HCT116 (cell line): ENCODE measurements at regions not wholly inside any gene's neighbourhood (a gene's known extent, or its start where the extent isn't known, plus 50 kb on each side); places are given as distances from the start of the nearest gene placed in this dataset.

ENCODE experiments used
- ATAC-seq: fragments of 200-7000 bp; cut with Tn5 transposase; 2 replicates; pipeline ENCODE4 v1.9.1; 2020; ENCODE audit warnings: mild to moderate bottlenecking, moderate library complexity
- BruUV-seq: library from RNA; stranded (reverse); fragments of 400-500 nt; replicated peaks from 2 replicates; lab custom pipeline; 2021; lab: Mats Ljungman, UMichigan
- CTCF ChIA-PET: fragments of 300-600 bp; sonication (Branson Sonifier 250); formaldehyde crosslinking; loops from one replicate; lab custom pipeline; 2021; ENCODE audit warnings: antibody characterized with exemption; lab: Charles Lee
- POLR2A ChIA-PET: fragments of 300-600, 350-600 bp; sonication (Branson Sonifier 250); formaldehyde crosslinking; loops from one replicate; lab custom pipeline; 2021; ENCODE audit warnings: antibody characterized with exemption; lab: Charles Lee
- RAD21 ChIA-PET, 2 experiments: fragments of 300-600 bp; sonication (Branson Sonifier 250); formaldehyde crosslinking; loops; one replicate each; lab custom pipeline; 2023; ENCODE audit warnings: low total read pairs in 2 of 2; ENCODE audit not compliant: uncharacterized antibody in 2 of 2, unreplicated experiment in 2 of 2, low non-redundant PET in 1 of 2; lab: Charles Lee
- DNase-seq: peaks from one replicate; pipeline ENCODE4 v3.0.0-alpha.2; 2010; ENCODE audit warnings: low read depth, low spot score
- H2AFZ ChIP-seq: fragments of 200-600 bp; shearing (Covaris generic), sonication (generic); 2 replicates; pipeline ENCODE4 v1.6.1; 2017; ENCODE audit warnings: low read depth, mixed run types, mixed read lengths, antibody characterized with exemption, low read length; ENCODE audit not compliant: poor library complexity, severe bottlenecking
- H3K27ac ChIP-seq: 2 replicates; pipeline ENCODE4 v1.5.1; 2012; ENCODE audit warnings: low read depth, low read length
- H3K27me3 ChIP-seq: fragments of 200-600 bp; sonication (generic); 2 replicates; pipeline ENCODE4 v1.6.1; 2016; ENCODE audit warnings: mixed run types, low read length, mixed read lengths; ENCODE audit not compliant: insufficient read depth
- H3K36me3 ChIP-seq, 2 experiments: fragments of 200-500 bp in 1 of 2; fragments of 200-600 bp in 1 of 2; sonication (Bioruptor generic) in 1 of 2; sonication (generic) in 1 of 2; 2 replicates each; pipeline versions ENCODE4 v1.5.1 to v1.6.1; 2014 to 2016; ENCODE audit warnings: low read length in 2 of 2, inconsistent platforms in 1 of 2, mixed read lengths in 1 of 2, mixed run types in 1 of 2; ENCODE audit not compliant: insufficient read depth in 2 of 2, control insufficient read depth in 1 of 2
- H3K4me1 ChIP-seq, 2 experiments: fragments of 200-600 bp in 1 of 2; sonication (generic) in 1 of 2; 2 replicates each; pipeline versions ENCODE4 v1.5.1 to v1.6.1; 2012 to 2017; ENCODE audit warnings: low read length in 2 of 2, inconsistent platforms in 1 of 2, mild to moderate bottlenecking in 1 of 2, mixed read lengths in 1 of 2, mixed run types in 1 of 2, moderate library complexity in 1 of 2; ENCODE audit not compliant: insufficient read depth in 2 of 2, control insufficient read depth in 1 of 2
- H3K4me2 ChIP-seq: fragments of 200-600 bp; sonication (generic); 2 replicates; pipeline ENCODE4 v1.6.1; 2017; ENCODE audit warnings: mixed run types, low read length, mixed read lengths
- H3K4me3 ChIP-seq, 2 experiments: fragments of 200-600 bp in 1 of 2; sonication (generic) in 1 of 2; replicated peaks in 1 of 2; 2 replicates each; pipeline ENCODE4 v1.5.1; 2011 to 2016; ENCODE audit warnings: low read length in 2 of 2, control low read depth in 1 of 2, low read depth in 1 of 2, mild to moderate bottlenecking in 1 of 2, mixed read lengths in 1 of 2, mixed run types in 1 of 2
- H3K79me2 ChIP-seq: fragments of 200-600 bp; sonication (generic); 2 replicates; pipeline ENCODE4 v1.6.1; 2017; ENCODE audit warnings: mild to moderate bottlenecking, mixed run types, low read length, moderate library complexity, mixed read lengths; ENCODE audit not compliant: insufficient read depth
- H3K9ac ChIP-seq: fragments of 200-600 bp; sonication (generic); 2 replicates; pipeline ENCODE4 v1.6.1; 2016; ENCODE audit warnings: low read length, mixed read lengths
- H3K9me2 ChIP-seq: fragments of 200-600 bp; sonication (generic), shearing (Covaris generic); 2 replicates; pipeline ENCODE4 v1.6.1; 2017; ENCODE audit warnings: mixed run types, mild to moderate bottlenecking, moderate library complexity; ENCODE audit not compliant: insufficient read depth
- H3K9me3 ChIP-seq, 2 experiments: fragments of 200-500 bp in 1 of 2; fragments of 200-600 bp in 1 of 2; sonication (Bioruptor generic) in 1 of 2; sonication (generic) in 1 of 2; 2 replicates each; pipeline ENCODE4 v1.6.1; 2014 to 2017; ENCODE audit warnings: low read length in 2 of 2, mixed read lengths in 2 of 2, inconsistent platforms in 1 of 2, low read depth in 1 of 2, mild to moderate bottlenecking in 1 of 2, mixed run types in 1 of 2, moderate library complexity in 1 of 2; ENCODE audit not compliant: control insufficient read depth in 1 of 2, insufficient read depth in 1 of 2
- H4K20me1 ChIP-seq: fragments of 200-600 bp; sonication (generic), shearing (Covaris generic); 2 replicates; pipeline ENCODE4 v1.6.1; 2017; ENCODE audit warnings: mixed run types, mild to moderate bottlenecking, moderate library complexity; ENCODE audit not compliant: insufficient read depth
- CBX3 ChIP-seq: IDR thresholded peaks from 2 replicates; pipeline ENCODE4 v1.6.1; 2012; ENCODE audit warnings: low read depth
- CTCF ChIP-seq, 3 experiments: fragments of 200-600 bp in 1 of 3; sonication (generic) in 1 of 3; IDR thresholded peaks in 2 of 3; conservative IDR thresholded peaks in 1 of 3; 2 replicates each; pipeline ENCODE4 v1.5.1; 2012 to 2017; ENCODE audit warnings: low read depth in 2 of 3, low read length in 2 of 3, antibody characterized with exemption in 1 of 3, borderline replicate concordance in 1 of 3, control low read depth in 1 of 3, mild to moderate bottlenecking in 1 of 3, mixed read lengths in 1 of 3, mixed run types in 1 of 3, moderate library complexity in 1 of 3; ENCODE audit not compliant: insufficient read depth in 1 of 3
- FOSL1 ChIP-seq: IDR thresholded peaks from 2 replicates; pipeline ENCODE4 v1.6.1; 2012; ENCODE audit warnings: low read depth
- POLR2A ChIP-seq: IDR thresholded peaks from 2 replicates; pipeline ENCODE4 v1.7.0; 2011; ENCODE audit warnings: borderline replicate concordance; ENCODE audit not compliant: insufficient read depth, insufficient read length; ENCODE audit errors: extremely low read depth
- POLR2AphosphoS5 ChIP-seq: IDR thresholded peaks from 2 replicates; pipeline ENCODE4 v1.6.1; 2011; ENCODE audit warnings: mild to moderate bottlenecking, low read depth, low read length, moderate library complexity
- REST ChIP-seq: IDR thresholded peaks from 2 replicates; pipeline ENCODE4 v1.6.1; 2012; ENCODE audit warnings: low read depth
- SRF ChIP-seq: IDR thresholded peaks from 2 replicates; pipeline ENCODE4 v1.6.1; 2012; ENCODE audit warnings: low read depth
- ZNF274 ChIP-seq: fragments of 200-500 bp; sonication (Bioruptor generic); IDR thresholded peaks from 2 replicates; pipeline ENCODE4 v1.6.1; 2014; ENCODE audit warnings: mild to moderate bottlenecking, low read depth, low read length, inconsistent platforms
- intact Hi-C: fragments of 100-400 bp; cut with micrococcal nuclease; formaldehyde crosslinking; loops from 2 replicates; pipeline ENCODE4 v1.10.0; 2022
- TF ChIP-seq, protein P1 (sequence below): IDR thresholded peaks from 2 replicates; pipeline ENCODE4 v1.6.1; 2012
- TF ChIP-seq, protein P2 (sequence below): IDR thresholded peaks from 2 replicates; pipeline ENCODE4 v1.6.1; 2012

DNA sequence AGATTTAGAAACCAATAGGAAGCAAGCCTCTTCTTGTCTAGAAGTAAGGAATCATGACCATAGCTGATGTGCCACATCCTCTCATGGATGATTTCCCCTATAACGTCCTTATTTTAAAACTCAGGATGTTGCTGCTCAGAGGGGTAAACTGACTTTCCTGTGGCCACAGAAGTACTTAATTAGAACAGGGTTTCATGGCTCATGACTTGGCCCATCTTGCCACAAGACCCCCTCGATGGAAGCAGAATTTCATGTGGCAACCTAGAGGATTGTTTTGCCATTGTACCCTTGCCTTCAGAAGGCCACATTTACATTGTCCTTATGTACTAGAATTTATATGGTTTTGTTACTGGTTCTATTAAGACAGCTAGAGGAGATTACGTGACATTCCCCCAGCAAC is 173.5 kb upstream of the PELI2 start (continued):
- TF ChIP-seq CTCF (IDR thresholded peaks at IDR 0.05 in 2 of 3, conservative IDR thresholded peaks at IDR 0.05 in 1 of 3; ENCODE audit: borderline replicate concordance in 1 of 3, insufficient read depth in 1 of 3, low read depth in 2 of 3, low read length in 2 of 3) (no peak), ZNF274 (no peak), POLR2A (no peak)
- TF ChIP-seq, all 23 proteins: peak for 0

DNA sequence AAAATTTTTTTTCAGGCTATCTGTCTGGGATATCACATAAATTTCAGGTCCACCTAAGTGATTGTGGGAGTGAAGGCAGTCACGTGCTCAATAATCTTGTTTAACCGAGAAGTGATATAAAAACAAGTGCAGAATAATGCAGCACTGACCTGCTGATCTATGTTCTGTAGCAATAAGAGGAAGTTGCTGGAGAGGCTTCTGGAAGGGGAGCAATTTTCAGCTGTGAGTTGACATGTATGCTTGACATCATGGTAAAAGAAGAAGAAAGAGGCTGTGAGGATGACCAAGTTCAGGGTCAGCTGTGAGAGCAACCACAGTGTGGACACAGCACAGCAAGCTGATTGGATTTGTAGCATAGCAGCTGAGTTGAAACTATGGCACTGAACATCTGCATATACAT is 172.0 kb upstream of the PELI2 start:
- Histone ChIP-seq H3K36me3 (no peaks in the 10 kb centered on the region), H4K20me1 (no peaks in the 10 kb centered on the region), H3K79me2 (no peaks in the 10 kb centered on the region), H3K4me1 (no peaks in the 10 kb centered on the region), H3K9me2 (no peaks in the 10 kb centered on the region), H2AFZ (no peak overlapping the region), H3K9me3 (no peaks in the 10 kb centered on the region), H3K4me2 (no peak overlapping the region), H3K4me3 (no peak overlapping the region), H3K27me3 (no peaks in the 10 kb centered on the region), H3K9ac (no peak overlapping the region), H3K27ac (no peak overlapping the region)
- RAD21 ChIA-PET: no interaction called here
- DNase-seq (no peak), ATAC-seq (no peak)
- CTCF ChIA-PET: no interaction called here
- POLR2A ChIA-PET: no interaction called here
- TF ChIP-seq POLR2AphosphoS5: no peak
- TF ChIP-seq, protein P1, sequence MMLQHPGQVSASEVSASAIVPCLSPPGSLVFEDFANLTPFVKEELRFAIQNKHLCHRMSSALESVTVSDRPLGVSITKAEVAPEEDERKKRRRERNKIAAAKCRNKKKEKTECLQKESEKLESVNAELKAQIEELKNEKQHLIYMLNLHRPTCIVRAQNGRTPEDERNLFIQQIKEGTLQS: no peak
- TF ChIP-seq FOSL1: no peak
- no peak for TF ChIP-seq SRF
- no peak for TF ChIP-seq CBX3
- TF ChIP-seq ZNF274: no peak
- TF ChIP-seq, protein P2, sequence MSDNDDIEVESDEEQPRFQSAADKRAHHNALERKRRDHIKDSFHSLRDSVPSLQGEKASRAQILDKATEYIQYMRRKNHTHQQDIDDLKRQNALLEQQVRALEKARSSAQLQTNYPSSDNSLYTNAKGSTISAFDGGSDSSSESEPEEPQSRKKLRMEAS: no peak
- no peak for TF ChIP-seq REST
- intact Hi-C loops: no loop called here
- BruUV-seq: no TSS peak
